ENCODE measurements at regions not wholly inside any gene's neighbourhood (a gene's known extent, or its start where the extent isn't known, plus 50 kb on each side); places are given as distances from the start of the nearest gene placed in this dataset.

GRCh38 chr2:51595836-51596235 is 563.9 kb upstream of the NRXN1 start:
- no peak overlapping the region for H3K27ac ChIP-seq (ENCODE audit: low read depth, low read length)
- POLR2A ChIA-PET, result no interaction called here
- CTCF ChIA-PET, result no interaction called here
- no peak overlapping the region for H3K4me3 ChIP-seq (ENCODE audit: low read depth, low read length)
- no peak for DNase-seq (ENCODE audit: low read depth, low spot score)
- no peaks in the 10 kb centered on the region; the same call in 1 of the 2 replicates for H3K9me3 ChIP-seq (ENCODE audit: control insufficient read depth, insufficient read depth, low read length)
- no peak for TF ChIP-seq CTCF (IDR thresholded peaks at IDR 0.05; ENCODE audit: low read depth, low read length)
- H3K27me3 ChIP-seq (ENCODE audit: control insufficient read depth, insufficient read depth, low read length), result no peaks in the 10 kb centered on the region

GRCh38 chr2:51581636-51582267 is 549.8 kb upstream of the NRXN1 start:
- Histone ChIP-seq H3K27ac (ENCODE audit: low read depth, low read length) (no peak overlapping the region), H3K27me3 (ENCODE audit: control insufficient read depth, insufficient read depth, low read length) (no peaks in the 10 kb centered on the region), H3K9me3 (ENCODE audit: control insufficient read depth, insufficient read depth, low read length) (peaks cover 6% of the 10 kb centered on the region; the same call in 1 of the 2 replicates), H3K4me3 (ENCODE audit: low read depth, low read length) (no peak overlapping the region)
- no peak for DNase-seq (ENCODE audit: low read depth, low spot score)
- no peak for TF ChIP-seq CTCF (IDR thresholded peaks at IDR 0.05; ENCODE audit: low read depth, low read length)
- ChIA-PET POLR2A (no interaction called here), CTCF (no interaction called here)

- Histone ChIP-seq H3K9me3 (ENCODE audit: control insufficient read depth, insufficient read depth, low read length) (peaks cover 6% of the 10 kb centered on the region; the same call in 1 of the 2 replicates), H3K27me3 (ENCODE audit: control insufficient read depth, insufficient read depth, low read length) (no peaks in the 10 kb centered on the region), H3K4me3 (ENCODE audit: low read depth, low read length) (no peak overlapping the region), H3K27ac (ENCODE audit: low read depth, low read length) (no peak overlapping the region)
- ChIA-PET CTCF (no interaction called here), POLR2A (no interaction called here)
- no peak for DNase-seq (ENCODE audit: low read depth, low spot score)
- no peak for TF ChIP-seq CTCF (IDR thresholded peaks at IDR 0.05; ENCODE audit: low read depth, low read length)
Observed at GRCh38 chr2:51579412-51579811, 547.5 kb upstream of the NRXN1 start.

GRCh38 chr2:51575181-51575580 is 543.2 kb upstream of the NRXN1 start:
- CTCF ChIA-PET, result interaction anchor here (0.6 kb wide), 1 partner anchor 1401 kb away, joined by 3 read pairs; no protein-coding TSS in a partner anchor
- Histone ChIP-seq H3K4me3 (ENCODE audit: low read depth, low read length) (no peak overlapping the region), H3K27me3 (ENCODE audit: control insufficient read depth, insufficient read depth, low read length) (no peaks in the 10 kb centered on the region), H3K9me3 (ENCODE audit: control insufficient read depth, insufficient read depth, low read length) (no peaks in the 10 kb centered on the region), H3K27ac (ENCODE audit: low read depth, low read length) (no peak overlapping the region)
- no peak for DNase-seq (ENCODE audit: low read depth, low spot score)
- POLR2A ChIA-PET, result no interaction called here
- TF ChIP-seq CTCF (IDR thresholded peaks at IDR 0.05; ENCODE audit: low read depth, low read length), result no peak

- DNase-seq (ENCODE audit: low read depth, low spot score), result no peak
- TF ChIP-seq CTCF (IDR thresholded peaks at IDR 0.05; ENCODE audit: low read depth, low read length), result no peak
- H3K4me3 ChIP-seq (ENCODE audit: low read depth, low read length), result no peak overlapping the region
- ChIA-PET POLR2A (no interaction called here), CTCF (no interaction called here)
- no peak overlapping the region for H3K27ac ChIP-seq (ENCODE audit: low read depth, low read length)
- H3K9me3 ChIP-seq (ENCODE audit: control insufficient read depth, insufficient read depth, low read length), result no peaks in the 10 kb centered on the region
- no peaks in the 10 kb centered on the region for H3K27me3 ChIP-seq (ENCODE audit: control insufficient read depth, insufficient read depth, low read length)
Observed at GRCh38 chr2:51559026-51559425, 527.1 kb upstream of the NRXN1 start.

Measured in AG04450 (cell line).